Spleen (tissue), 11 donors: ENCODE measurements at regions not wholly inside any gene's neighbourhood (a gene's known extent, or its start where the extent isn't known, plus 50 kb on each side); places are given as distances from the start of the nearest gene placed in this dataset.

Source experiments
- DNase-seq: peaks from one replicate; pipeline ENCODE4 v3.0.0-alpha.2; 2020
- H3K27ac ChIP-seq, 8 donors: fragments of 200-600 bp; sonication (generic) in 7 of 8; 1 replicate in 4 of 8; 2 replicates in 4 of 8; pipeline versions ENCODE4 v1.5.0 to v1.8.0; 2016 to 2021; ENCODE audit warnings: inconsistent platforms in 4 of 8, mild to moderate bottlenecking in 4 of 8, moderate library complexity in 1 of 8
- H3K27me3 ChIP-seq, 7 donors: fragments of 200-600 bp; sonication (generic) in 6 of 7; replicated peaks in 1 of 7; 1 replicate in 4 of 7; 2 replicates in 3 of 7; pipeline versions ENCODE4 v1.5.0 to v1.8.0; 2016 to 2021; ENCODE audit warnings: inconsistent platforms in 3 of 7, mild to moderate bottlenecking in 1 of 7
- H3K36me3 ChIP-seq, 6 donors: fragments of 200-600 bp; sonication (generic) in 5 of 6; 1 replicate in 4 of 6; 2 replicates in 2 of 6; pipeline versions ENCODE4 v1.5.0 to v1.8.0; 2016 to 2021; ENCODE audit warnings: inconsistent platforms in 2 of 6
- H3K4me1 ChIP-seq, 6 donors: fragments of 200-600 bp; sonication (generic) in 5 of 6; 1 replicate in 3 of 6; 2 replicates in 3 of 6; pipeline versions ENCODE4 v1.5.0 to v1.8.0; 2016 to 2021; ENCODE audit warnings: inconsistent platforms in 3 of 6
- H3K4me3 ChIP-seq, 8 donors: fragments of 200-600 bp; sonication (generic) in 7 of 8; 1 replicate in 4 of 8; 2 replicates in 4 of 8; pipeline versions ENCODE4 v1.5.0 to v1.8.0; 2016 to 2021; ENCODE audit warnings: inconsistent platforms in 4 of 8, mild to moderate bottlenecking in 4 of 8, moderate library complexity in 2 of 8
- H3K9me3 ChIP-seq, 8 donors: fragments of 200-600 bp; sonication (generic) in 7 of 8; 1 replicate in 4 of 8; 2 replicates in 4 of 8; pipeline versions ENCODE4 v1.5.0 to v1.8.0; 2016 to 2021; ENCODE audit warnings: inconsistent platforms in 4 of 8
- POLR2A ChIP-seq, 3 donors: fragments of 450-650 bp; IDR thresholded peaks; one replicate each; pipeline ENCODE4 v1.5.1; 2017; ENCODE audit warnings: antibody characterized with exemption in 3 of 3, mild to moderate bottlenecking in 1 of 3
- POLR2AphosphoS5 ChIP-seq, 3 donors: sonication (generic); formaldehyde crosslinking; IDR thresholded peaks; one replicate each; pipeline ENCODE4 v1.5.1; 2017; ENCODE audit warnings: antibody characterized with exemption in 3 of 3
- WGBS, 5 donors: extraction: QIAGEN DNeasy Blood & Tissue Kit in 3 of 5; methylation state at CpG; one replicate each; pipeline versions ENCODE4 v1.1.5 to v1.1.7; 2013 to 2018; 5-methylcytosine and 5-hydroxymethylcytosine counted together
- intact Hi-C: fragments of 100-400 bp; cut with DNase I; formaldehyde crosslinking; loops from one replicate; pipeline ENCODE4 v1.15.0; 2023; ENCODE audit warnings: low total_unique reads
- TF ChIP-seq, protein P1 (sequence below), 11 experiments: fragments of 200-600 bp in 7 of 11; fragments of 450-650 bp in 4 of 11; sonication (generic) in 4 of 11; IDR thresholded peaks in 8 of 11; conservative IDR thresholded peaks in 3 of 11; 1 replicate in 7 of 11; 2 replicates in 4 of 11; pipeline versions ENCODE4 v1.4.0 to v1.8.0; 2016 to 2021; ENCODE audit warnings: antibody characterized with exemption in 11 of 11, inconsistent platforms in 4 of 11, mild to moderate bottlenecking in 1 of 11
- donor health status: healthy with polysubstance abuse.
- donor health status: DM: no; HTN: no; CAD: no; lungs with moderate emphysema.
- donor health status: DM: no; HTN: no; CAD: no.
- donor health status: Bipolar disorder and iron deficiency.
- donor health status: healthy.
- donor health status: DM: no; HTN: no; CAD: no.
- donor health status: DM: yes; HTN: yes; CAD: no.

DNA sequence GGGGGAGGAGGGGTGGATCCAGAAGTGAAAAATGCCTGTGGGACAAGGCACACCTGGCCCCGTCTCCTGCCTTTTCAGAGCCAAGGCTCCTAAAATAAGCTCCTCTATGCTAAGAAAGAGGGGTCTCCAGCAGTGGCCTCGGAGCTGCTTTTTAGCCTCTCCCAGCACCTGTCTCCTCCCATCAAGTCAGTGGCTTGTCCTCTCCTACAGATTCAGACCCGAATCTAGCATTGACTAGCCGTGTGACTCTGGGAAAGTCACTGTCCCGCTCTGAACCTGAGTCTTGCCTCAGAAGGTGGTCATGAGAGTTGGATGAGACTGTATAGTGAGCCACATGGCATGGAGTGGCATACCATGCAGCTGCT is 90.8 kb upstream of the THY1 start:
- 78 to 85% (median 81%) methylated on average over 5 of the region's 5 CpGs for WGBS, 5 donors
- TF ChIP-seq POLR2A (IDR thresholded peaks at IDR 0.05) (no peak), POLR2AphosphoS5 (IDR thresholded peaks at IDR 0.05) (no peak)
- TF ChIP-seq, protein P1, sequence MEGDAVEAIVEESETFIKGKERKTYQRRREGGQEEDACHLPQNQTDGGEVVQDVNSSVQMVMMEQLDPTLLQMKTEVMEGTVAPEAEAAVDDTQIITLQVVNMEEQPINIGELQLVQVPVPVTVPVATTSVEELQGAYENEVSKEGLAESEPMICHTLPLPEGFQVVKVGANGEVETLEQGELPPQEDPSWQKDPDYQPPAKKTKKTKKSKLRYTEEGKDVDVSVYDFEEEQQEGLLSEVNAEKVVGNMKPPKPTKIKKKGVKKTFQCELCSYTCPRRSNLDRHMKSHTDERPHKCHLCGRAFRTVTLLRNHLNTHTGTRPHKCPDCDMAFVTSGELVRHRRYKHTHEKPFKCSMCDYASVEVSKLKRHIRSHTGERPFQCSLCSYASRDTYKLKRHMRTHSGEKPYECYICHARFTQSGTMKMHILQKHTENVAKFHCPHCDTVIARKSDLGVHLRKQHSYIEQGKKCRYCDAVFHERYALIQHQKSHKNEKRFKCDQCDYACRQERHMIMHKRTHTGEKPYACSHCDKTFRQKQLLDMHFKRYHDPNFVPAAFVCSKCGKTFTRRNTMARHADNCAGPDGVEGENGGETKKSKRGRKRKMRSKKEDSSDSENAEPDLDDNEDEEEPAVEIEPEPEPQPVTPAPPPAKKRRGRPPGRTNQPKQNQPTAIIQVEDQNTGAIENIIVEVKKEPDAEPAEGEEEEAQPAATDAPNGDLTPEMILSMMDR (IDR thresholded peaks at IDR 0.05 in 8 of 11, conservative IDR thresholded peaks at IDR 0.05 in 3 of 11), result no peak
- intact Hi-C loops, result no loop called here

DNA sequence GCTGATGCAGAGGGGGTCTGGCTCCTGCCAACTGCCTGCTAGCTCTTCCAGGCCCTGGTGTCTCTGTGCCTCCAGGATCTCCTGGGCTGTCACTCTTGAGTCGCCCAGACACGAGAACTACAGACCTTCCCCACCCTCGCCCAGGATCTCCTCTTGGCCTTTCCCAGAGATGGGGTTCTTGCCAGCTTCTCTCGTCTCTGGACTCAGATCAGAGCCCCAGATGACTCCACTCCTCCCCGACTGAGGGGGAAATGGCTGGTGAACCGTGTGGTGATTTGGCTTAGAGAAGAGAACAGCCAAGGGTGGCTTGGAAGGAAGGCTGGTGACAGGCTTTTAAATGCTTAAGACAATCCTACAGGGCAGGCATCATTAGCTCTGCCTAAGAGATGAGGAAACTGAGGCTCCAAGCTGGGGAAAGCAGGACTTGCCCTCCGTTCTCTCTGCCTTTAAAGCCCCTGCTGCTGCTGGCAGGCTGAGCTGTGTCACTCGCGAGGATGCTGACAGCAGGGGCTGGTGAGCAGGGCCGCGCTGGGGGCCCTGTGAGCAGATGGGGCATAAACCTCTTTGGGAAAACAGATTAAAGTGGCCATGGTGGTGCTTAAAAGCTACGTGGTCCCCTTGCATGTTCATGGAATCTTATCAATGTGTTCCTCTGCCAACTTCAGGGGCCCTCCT is 90.3 kb upstream of the THY1 start:
- Histone ChIP-seq H3K27ac (no peak overlapping the region), H3K9me3 (no peaks in the 10 kb centered on the region), H3K4me1 (peaks cover 0 to 5% (median 0%) of the 10 kb centered on the region in 6 donors), H3K36me3 (no peaks in the 10 kb centered on the region), H3K4me3 (no peak overlapping the region), H3K27me3 (peaks cover 0 to 25% (median 0%) of the 10 kb centered on the region in 7 donors)
- intact Hi-C loops, result no loop called here
- TF ChIP-seq, protein P1 (IDR thresholded peaks at IDR 0.05 in 8 of 11, conservative IDR thresholded peaks at IDR 0.05 in 3 of 11), result no peak
- TF ChIP-seq POLR2AphosphoS5 (IDR thresholded peaks at IDR 0.05) (no peak), POLR2A (IDR thresholded peaks at IDR 0.05) (no peak)
- 61 to 74% (median 69%) methylated on average over 12 of the region's 12 CpGs for WGBS, 5 donors
- DNase-seq, result no peak

More for the DNA sequence above, 90.8 kb upstream of the THY1 start:
- Histone ChIP-seq H3K4me1 (peaks cover 0 to 5% (median 0%) of the 10 kb centered on the region in 6 donors), H3K9me3 (no peaks in the 10 kb centered on the region), H3K27me3 (peaks cover 0 to 25% (median 0%) of the 10 kb centered on the region in 7 donors), H3K36me3 (no peaks in the 10 kb centered on the region), H3K4me3 (no peak overlapping the region), H3K27ac (no peak overlapping the region)
- no peak for DNase-seq

DNA sequence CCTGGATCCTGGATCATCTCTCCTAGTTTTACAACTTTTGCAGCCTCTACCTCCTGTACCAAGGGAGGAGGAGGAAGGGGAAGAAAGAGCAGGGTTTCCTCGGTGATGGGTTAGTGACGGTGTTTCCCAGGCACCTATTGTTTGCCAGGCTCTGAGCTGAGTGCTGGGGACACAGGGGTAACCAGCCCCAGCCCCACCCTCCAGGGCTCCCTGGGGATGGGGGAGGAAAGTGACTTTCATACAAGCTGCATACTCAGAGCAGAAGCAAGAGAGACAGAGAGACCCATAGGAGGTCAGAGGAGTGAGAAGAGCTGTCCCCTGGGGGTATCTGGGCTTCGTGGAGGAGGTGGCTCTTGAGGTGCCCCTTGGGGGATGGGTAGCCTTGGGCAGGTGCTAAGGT is 89.4 kb upstream of the THY1 start:
- no peak overlapping the region for H3K4me3 ChIP-seq
- H3K9me3 ChIP-seq, result no peaks in the 10 kb centered on the region
- no peaks in the 10 kb centered on the region for H3K36me3 ChIP-seq
- H3K27me3 ChIP-seq, result peaks cover 0 to 25% (median 0%) of the 10 kb centered on the region in 7 donors
- intact Hi-C loops, result no loop called here
- DNase-seq, result no peak
- WGBS, 5 donors, result 15 to 49% (median 31%) methylated on average over 3 of the region's 3 CpGs
- no peak overlapping the region for H3K27ac ChIP-seq
- TF ChIP-seq POLR2A (IDR thresholded peaks at IDR 0.05), result no peak
- no peak for TF ChIP-seq POLR2AphosphoS5 (IDR thresholded peaks at IDR 0.05)
- TF ChIP-seq, protein P1 (IDR thresholded peaks at IDR 0.05 in 8 of 11, conservative IDR thresholded peaks at IDR 0.05 in 3 of 11), result no peak
- H3K4me1 ChIP-seq, result peaks cover 0 to 5% (median 0%) of the 10 kb centered on the region in 6 donors

DNA sequence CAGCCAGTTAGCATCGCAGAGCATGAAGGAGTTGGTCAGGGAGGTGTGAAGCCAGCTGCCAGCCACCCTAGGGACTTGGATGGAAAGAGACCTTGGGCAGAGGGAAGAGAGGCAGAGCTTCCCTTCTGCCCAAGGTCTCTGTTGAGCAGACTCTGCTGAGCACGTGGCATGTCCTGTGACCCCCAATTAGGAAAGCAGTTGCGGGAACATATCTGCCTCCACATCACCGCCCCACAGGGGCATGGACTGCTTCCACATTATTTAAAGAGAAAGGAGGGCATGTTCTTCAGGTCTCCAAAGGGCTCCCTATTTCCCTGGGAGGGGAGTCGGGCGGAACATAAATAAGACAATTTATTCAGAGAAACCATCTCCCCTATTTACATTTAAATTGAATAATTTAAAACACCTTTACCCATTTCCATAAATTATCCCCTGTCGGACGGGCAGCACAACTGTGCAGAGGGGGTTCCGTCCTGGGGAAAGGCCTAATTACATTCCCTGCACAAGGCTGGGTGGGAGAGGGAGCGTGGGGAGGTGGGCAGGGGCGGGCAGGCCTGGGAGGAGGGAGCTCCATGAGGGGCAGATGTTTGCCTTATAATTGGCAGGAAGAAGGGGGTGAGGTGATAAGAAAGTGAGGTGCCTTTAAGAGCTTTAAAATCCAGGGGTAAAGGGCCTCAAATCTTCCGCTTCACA is 88.8 kb upstream of the THY1 start:
- DNase-seq, result no peak
- Histone ChIP-seq H3K4me3 (no peak overlapping the region), H3K4me1 (peaks cover 0 to 5% (median 0%) of the 10 kb centered on the region in 6 donors), H3K27ac (no peak overlapping the region), H3K36me3 (no peaks in the 10 kb centered on the region), H3K27me3 (peaks cover 0 to 25% (median 0%) of the 10 kb centered on the region in 7 donors), H3K9me3 (no peaks in the 10 kb centered on the region)
- no peak for TF ChIP-seq POLR2A (IDR thresholded peaks at IDR 0.05)
- no peak for TF ChIP-seq POLR2AphosphoS5 (IDR thresholded peaks at IDR 0.05)
- 67 to 76% (median 72%) methylated on average over 12 of the region's 12 CpGs for WGBS, 5 donors
- intact Hi-C loops, result no loop called here
